Peyer's patch (tissue), 4 donors: ENCODE measurements at regions not wholly inside any gene's neighbourhood (a gene's known extent, or its start where the extent isn't known, plus 50 kb on each side); places are given as distances from the start of the nearest gene placed in this dataset.
A peak's percentile ranks its signal among the peaks of the same experiment; 100 is the strongest.

Source experiments
- DNase-seq, 3 donors: peaks; one replicate each; pipeline ENCODE4 v3.0.0-alpha.2; 2017 to 2019
- H3K27ac ChIP-seq, 4 donors: fragments of 200-600 bp; sonication (generic); one replicate each; pipeline ENCODE4 v1.5.1; 2016 to 2019
- H3K27me3 ChIP-seq, 2 donors: fragments of 200-600 bp; sonication (generic); one replicate each; pipeline ENCODE4 v1.5.1; 2019
- H3K36me3 ChIP-seq, 3 donors: fragments of 200-600 bp; sonication (generic); one replicate each; pipeline ENCODE4 v1.5.1; 2016 to 2019
- H3K4me1 ChIP-seq, 4 donors: fragments of 200-600 bp; sonication (generic); one replicate each; pipeline ENCODE4 v1.5.1; 2016 to 2019
- H3K4me3 ChIP-seq, 4 donors: fragments of 200-600 bp; sonication (generic); 1 replicate in 3 of 4; 2 replicates in 1 of 4; pipeline ENCODE4 v1.5.1; 2016 to 2019; ENCODE audit warnings: mild to moderate bottlenecking in 1 of 4
- H3K9me3 ChIP-seq, 4 donors: fragments of 200-600 bp; sonication (generic); one replicate each; pipeline ENCODE4 v1.5.1; 2016 to 2019; ENCODE audit warnings: mild to moderate bottlenecking in 1 of 4
- CTCF ChIP-seq, 6 experiments: fragments of 450-650 bp in 4 of 6; fragments of 200-600 bp in 2 of 6; sonication (generic) in 1 of 6; IDR thresholded peaks; one replicate each; pipeline ENCODE4 v1.5.1; 2017 to 2019; ENCODE audit warnings: antibody characterized with exemption in 6 of 6, mild to moderate bottlenecking in 3 of 6, moderate library complexity in 1 of 6
- POLR2A ChIP-seq, 2 donors: fragments of 450-650 bp; IDR thresholded peaks; one replicate each; pipeline ENCODE4 v1.5.1; 2017; ENCODE audit warnings: antibody characterized with exemption in 2 of 2, mild to moderate bottlenecking in 2 of 2, moderate library complexity in 2 of 2

GRCh38 chr17:12519956-12520594, 145.6 kb upstream of the MYOCD start:
- H3K27me3 ChIP-seq = no peaks in the 10 kb centered on the region
- no peaks in the 10 kb centered on the region for H3K36me3 ChIP-seq
- no peaks in the 10 kb centered on the region for H3K9me3 ChIP-seq
- H3K4me3 ChIP-seq = no peak overlapping the region
- no peak overlapping the region for H3K27ac ChIP-seq
- DNase-seq = no peak
- peaks cover 0 to 3% (median 0%) of the 10 kb centered on the region in 4 donors for H3K4me1 ChIP-seq
- TF ChIP-seq POLR2A (IDR thresholded peaks at IDR 0.05) = no peak

DNA sequence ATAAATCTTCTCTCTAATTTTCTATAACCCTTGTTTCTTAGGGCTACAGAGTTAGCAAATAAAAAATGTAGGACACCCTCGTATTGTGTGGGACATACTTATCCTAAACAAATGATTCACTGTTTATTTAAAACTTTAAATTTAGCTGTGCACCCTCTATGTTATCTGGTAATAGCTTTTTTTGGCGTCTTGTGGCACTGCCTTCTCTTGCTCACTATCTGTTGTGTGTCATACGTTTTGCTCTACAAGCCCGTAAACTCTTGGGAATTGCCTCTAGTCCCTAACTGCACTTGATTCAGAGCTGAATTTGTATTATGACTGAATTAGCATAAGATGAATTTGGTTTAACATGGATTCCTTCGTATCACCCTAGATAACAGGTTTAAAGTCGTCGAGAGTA, 144.3 kb upstream of the MYOCD start:
- H3K27me3 ChIP-seq = no peaks in the 10 kb centered on the region
- H3K4me3 ChIP-seq = no peak overlapping the region
- peak overlapping the region in 1 of 4 donors; percentile 47 for H3K27ac ChIP-seq
- no peak for DNase-seq
- H3K4me1 ChIP-seq = peaks cover 0 to 3% (median 0%) of the 10 kb centered on the region in 4 donors
- H3K36me3 ChIP-seq = no peaks in the 10 kb centered on the region
- no peaks in the 10 kb centered on the region for H3K9me3 ChIP-seq
- TF ChIP-seq POLR2A (IDR thresholded peaks at IDR 0.05) (no peak), CTCF (IDR thresholded peaks at IDR 0.05) (no peak)

DNA sequence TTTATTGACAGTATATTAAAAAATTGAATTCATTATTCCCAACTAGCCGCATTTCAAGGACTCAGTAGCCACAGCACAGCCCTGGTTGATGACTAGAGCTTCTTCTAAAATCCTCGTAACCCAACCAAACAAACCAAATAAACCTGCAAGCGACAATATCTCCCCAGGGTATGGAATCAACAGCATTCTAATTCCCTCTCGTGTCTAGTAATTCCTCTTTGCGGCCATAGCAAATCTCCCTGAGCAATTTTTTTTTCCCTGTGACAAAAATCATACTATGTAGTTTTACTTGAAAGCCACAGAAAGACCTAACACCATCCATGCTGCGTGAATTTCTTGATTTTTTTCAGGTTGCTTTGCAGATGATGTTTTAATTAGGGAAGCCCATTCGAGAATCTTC, 143.4 kb upstream of the MYOCD start:
- H3K36me3 ChIP-seq = no peaks in the 10 kb centered on the region
- no peaks in the 10 kb centered on the region for H3K27me3 ChIP-seq
- no peak for TF ChIP-seq CTCF (IDR thresholded peaks at IDR 0.05)
- TF ChIP-seq POLR2A (IDR thresholded peaks at IDR 0.05) = no peak
- H3K4me3 ChIP-seq = no peak overlapping the region
- no peaks in the 10 kb centered on the region for H3K9me3 ChIP-seq
- peak overlapping the region in 1 of 4 donors; percentile 22 for H3K27ac ChIP-seq
- DNase-seq = no peak
- peaks cover 0 to 3% (median 0%) of the 10 kb centered on the region in 4 donors for H3K4me1 ChIP-seq

- Histone ChIP-seq H3K9me3 (no peaks in the 10 kb centered on the region), H3K36me3 (no peaks in the 10 kb centered on the region), H3K27ac (peak overlapping the region in 1 of 4 donors; percentile 22), H3K27me3 (no peaks in the 10 kb centered on the region), H3K4me1 (peaks cover 0 to 3% (median 0%) of the 10 kb centered on the region in 4 donors), H3K4me3 (no peak overlapping the region)
- DNase-seq = peak in 1 of 3 donors; percentile 46
- TF ChIP-seq POLR2A (IDR thresholded peaks at IDR 0.05) = no peak
- no peak for TF ChIP-seq CTCF (IDR thresholded peaks at IDR 0.05)
These were observed 142.9 kb upstream of the MYOCD start for GRCh38 chr17:12522743-12523183.

GRCh38 chr17:12523244-12523643, 142.4 kb upstream of the MYOCD start:
- no peak for DNase-seq
- no peak for TF ChIP-seq CTCF (IDR thresholded peaks at IDR 0.05)
- TF ChIP-seq POLR2A (IDR thresholded peaks at IDR 0.05) = no peak
- H3K27ac ChIP-seq = peak overlapping the region in 1 of 4 donors; percentile 22

DNA sequence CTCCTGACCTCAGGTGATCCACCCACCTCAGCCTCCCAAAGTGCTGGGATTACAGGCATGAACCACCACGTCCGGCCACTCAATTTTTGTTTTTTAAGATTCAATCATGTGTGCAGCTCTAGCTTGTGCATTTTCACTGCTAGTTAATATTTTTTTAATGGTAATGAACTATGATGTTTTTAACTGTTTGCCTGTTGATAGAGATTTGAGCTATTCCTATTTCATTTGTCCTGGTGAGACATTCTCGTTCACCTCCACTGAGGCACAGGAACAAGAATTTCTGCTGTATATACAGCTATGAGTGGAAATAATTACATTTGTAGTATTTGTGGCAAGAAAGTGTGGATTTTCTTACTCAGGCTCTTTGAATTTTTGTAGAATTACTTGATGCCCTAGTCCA, 137.7 kb upstream of the MYOCD start:
- H3K27me3 ChIP-seq = no peaks in the 10 kb centered on the region
- TF ChIP-seq POLR2A (IDR thresholded peaks at IDR 0.05) = no peak
- TF ChIP-seq CTCF (IDR thresholded peaks at IDR 0.05) = no peak
- peaks cover 0 to under 1% (median 0%) of the 10 kb centered on the region in 4 donors for H3K4me1 ChIP-seq
- no peaks in the 10 kb centered on the region for H3K9me3 ChIP-seq
- H3K27ac ChIP-seq = no peak overlapping the region
- no peaks in the 10 kb centered on the region for H3K36me3 ChIP-seq
- DNase-seq = no peak
- no peak overlapping the region for H3K4me3 ChIP-seq

More at GRCh38 chr17:12523244-12523643, 142.4 kb upstream of the MYOCD start:
- no peak overlapping the region for H3K4me3 ChIP-seq
- H3K27me3 ChIP-seq = no peaks in the 10 kb centered on the region
- H3K36me3 ChIP-seq = no peaks in the 10 kb centered on the region
- peaks cover 0 to 3% (median 0%) of the 10 kb centered on the region in 4 donors for H3K4me1 ChIP-seq
- no peaks in the 10 kb centered on the region for H3K9me3 ChIP-seq
